Mesendoderm (in vitro differentiated cells): ENCODE measurements at regions not wholly inside any gene's neighbourhood (a gene's known extent, or its start where the extent isn't known, plus 50 kb on each side); places are given as distances from the start of the nearest gene placed in this dataset.
A peak's percentile ranks its signal among the peaks of the same experiment; 100 is the strongest.

ENCODE experiments used
- DNase-seq: peaks from one replicate; pipeline ENCODE4 v3.0.0; 2013
- H2AK5ac ChIP-seq: 2 replicates; pipeline ENCODE4 v1.6.1; 2013; ENCODE audit warnings: low read length, inconsistent platforms
- H2BK120ac ChIP-seq: 2 replicates; pipeline ENCODE4 v1.6.1; 2013; ENCODE audit warnings: low read depth, mild to moderate bottlenecking, low read length, moderate library complexity, mixed read lengths
- H2BK15ac ChIP-seq: replicated peaks from 2 replicates; pipeline ENCODE4 v1.6.1; 2013; ENCODE audit warnings: low read depth, mild to moderate bottlenecking, moderate library complexity
- H2BK5ac ChIP-seq: 2 replicates; pipeline ENCODE4 v1.6.1; 2013; ENCODE audit warnings: low read length, inconsistent platforms
- H3K18ac ChIP-seq: 2 replicates; pipeline ENCODE4 v1.6.1; 2013; ENCODE audit warnings: mild to moderate bottlenecking, low read length, mixed read lengths
- H3K23ac ChIP-seq: one replicate; pipeline ENCODE4 v1.6.1; 2013; ENCODE audit warnings: low read length
- H3K27ac ChIP-seq: 2 replicates; pipeline ENCODE4 v1.5.1; 2013; ENCODE audit warnings: low read depth, mild to moderate bottlenecking, inconsistent platforms, low read length, moderate library complexity
- H3K27me3 ChIP-seq: 2 replicates; pipeline ENCODE4 v1.6.1; 2013; ENCODE audit warnings: low read length, control low read depth, mild to moderate bottlenecking, inconsistent platforms; ENCODE audit not compliant: insufficient read depth, poor library complexity
- H3K36me3 ChIP-seq: 2 replicates; pipeline ENCODE4 v1.6.1; 2013; ENCODE audit warnings: low read length, inconsistent platforms; ENCODE audit not compliant: control insufficient read depth, insufficient read depth
- H3K4ac ChIP-seq: one replicate; pipeline ENCODE4 v1.6.1; 2013; ENCODE audit warnings: low read depth, mild to moderate bottlenecking, low read length, moderate library complexity
- H3K4me1 ChIP-seq: 2 replicates; pipeline ENCODE4 v1.6.1; 2013; ENCODE audit warnings: low read depth, low read length, inconsistent platforms; ENCODE audit not compliant: control insufficient read depth
- H3K4me2 ChIP-seq: 2 replicates; pipeline ENCODE4 v1.6.1; 2013; ENCODE audit warnings: low read length
- H3K4me3 ChIP-seq: 2 replicates; pipeline ENCODE4 v1.5.1; 2013; ENCODE audit warnings: mild to moderate bottlenecking, low read length
- H3K56ac ChIP-seq: one replicate; pipeline ENCODE4 v1.6.1; 2013; ENCODE audit warnings: low read length
- H3K79me1 ChIP-seq: 2 replicates; pipeline ENCODE4 v1.6.1; 2013; ENCODE audit warnings: low read length, inconsistent platforms
- H3K79me2 ChIP-seq: 2 replicates; pipeline ENCODE4 v1.6.1; 2013; ENCODE audit warnings: mild to moderate bottlenecking, low read length; ENCODE audit not compliant: control insufficient read depth, insufficient read depth
- H3K9ac ChIP-seq: 2 replicates; pipeline ENCODE4 v1.6.1; 2013; ENCODE audit warnings: low read length, inconsistent platforms
- H4K5ac ChIP-seq: one replicate; pipeline ENCODE4 v1.6.1; 2013; ENCODE audit warnings: low read length
- H4K8ac ChIP-seq: one replicate; pipeline ENCODE4 v1.6.1; 2013; ENCODE audit warnings: low read depth, mild to moderate bottlenecking, control low read depth, low read length, moderate library complexity
- WGBS: extraction: QIAGEN DNeasy Blood & Tissue Kit; methylation state at CpG from one replicate; pipeline ENCODE4 v1.1.7; 2013; ENCODE audit warnings: low lambda C conversion rate, missing lambda C conversion rate; ENCODE audit not compliant: insufficient coverage; ENCODE audit errors: extremely low coverage; 5-methylcytosine and 5-hydroxymethylcytosine counted together

GRCh38 chr18:38971881-38972280 is 1406.3 kb upstream of the CELF4 start:
- no CpG with 5 or more reads among the region's 7 CpGs for WGBS

DNA sequence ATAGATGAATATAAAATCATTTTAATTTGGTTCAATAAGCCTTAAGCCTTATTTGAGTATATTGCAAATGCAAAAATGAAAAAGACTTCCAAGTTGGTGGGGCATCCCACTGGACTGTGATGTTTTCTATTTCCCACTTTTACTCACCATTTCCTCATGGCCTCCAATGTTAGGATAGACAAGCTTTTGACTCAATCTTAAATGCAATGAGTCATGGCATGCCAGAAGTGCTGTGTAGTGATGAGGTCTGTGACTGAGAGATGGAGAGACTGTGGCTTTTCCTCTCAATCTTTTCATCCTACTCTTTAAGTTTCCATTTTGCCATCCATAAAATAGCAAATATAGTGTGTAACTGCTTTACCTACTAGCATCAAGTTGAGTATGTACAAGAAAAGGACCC is 1401.2 kb upstream of the CELF4 start:
- no peaks in the 10 kb centered on the region for H3K79me1 ChIP-seq

More at GRCh38 chr18:38971881-38972280, 1406.3 kb upstream of the CELF4 start:
- Histone ChIP-seq H3K79me1 (no peaks in the 10 kb centered on the region), H3K23ac (no peak overlapping the region), H2BK120ac (no peak overlapping the region), H2BK15ac (no peak overlapping the region), H3K4me3 (no peak overlapping the region), H3K9ac (no peak overlapping the region), H3K4me2 (no peak overlapping the region), H3K4me1 (no peaks in the 10 kb centered on the region), H3K36me3 (no peaks in the 10 kb centered on the region), H3K27ac (no peak overlapping the region), H3K79me2 (no peaks in the 10 kb centered on the region), H2AK5ac (no peak overlapping the region), H4K5ac (no peak overlapping the region), H3K27me3 (no peaks in the 10 kb centered on the region), H2BK5ac (no peak overlapping the region), H4K8ac (no peak overlapping the region), H3K56ac (no peak overlapping the region), H3K18ac (no peak overlapping the region), H3K4ac (no peak overlapping the region)
- no peak for DNase-seq

DNA sequence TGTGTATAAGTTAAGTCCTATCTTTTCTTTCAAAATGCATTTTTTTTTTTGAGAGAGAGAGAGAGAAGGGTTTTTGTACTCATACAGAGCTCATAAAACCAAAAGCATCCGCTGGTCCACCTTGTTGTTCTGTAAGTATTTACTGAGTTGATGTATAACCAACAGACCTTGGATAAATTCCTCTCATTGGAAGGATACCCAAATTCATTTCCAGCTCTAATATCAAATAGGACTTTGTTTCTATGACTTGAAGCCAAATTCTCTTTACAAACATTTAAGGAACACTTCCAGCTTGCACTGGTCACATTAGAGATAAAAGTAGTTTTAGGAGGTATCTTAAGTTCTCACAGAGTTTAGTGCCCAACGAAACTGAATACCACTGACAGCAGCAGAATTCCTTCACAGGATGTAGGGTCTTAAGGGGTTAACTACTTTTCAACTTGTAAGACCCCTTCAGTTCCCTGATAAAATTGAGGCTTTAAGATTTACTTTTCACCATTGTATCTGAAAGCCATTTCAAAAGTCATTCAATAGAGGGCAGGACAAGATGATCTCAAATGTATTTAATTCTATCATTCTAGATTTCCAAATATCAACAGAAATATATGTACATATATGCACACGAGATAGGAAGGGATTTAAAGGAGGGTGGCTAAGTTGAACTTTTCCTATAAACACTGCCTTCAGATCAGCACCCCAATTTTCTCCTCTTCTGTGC is 1398.5 kb upstream of the CELF4 start:
- no peak overlapping the region for H3K23ac ChIP-seq
- H3K56ac ChIP-seq = no peak overlapping the region
- no CpG with 5 or more reads among the region's 3 CpGs for WGBS
- no peak overlapping the region for H2BK120ac ChIP-seq
- no peak overlapping the region for H2AK5ac ChIP-seq
- no peak overlapping the region for H3K4ac ChIP-seq
- no peak overlapping the region for H2BK15ac ChIP-seq
- H3K4me1 ChIP-seq = no peaks in the 10 kb centered on the region
- H3K36me3 ChIP-seq = no peaks in the 10 kb centered on the region
- no peak overlapping the region for H4K5ac ChIP-seq
- H3K27me3 ChIP-seq = no peaks in the 10 kb centered on the region
- no peak for DNase-seq
- no peak overlapping the region for H4K8ac ChIP-seq
- no peaks in the 10 kb centered on the region for H3K79me2 ChIP-seq
- no peaks in the 10 kb centered on the region for H3K79me1 ChIP-seq
- H3K4me2 ChIP-seq = no peak overlapping the region
- no peak overlapping the region for H3K18ac ChIP-seq
- no peak overlapping the region for H2BK5ac ChIP-seq
- no peak overlapping the region for H3K27ac ChIP-seq
- no peak overlapping the region for H3K4me3 ChIP-seq
- H3K9ac ChIP-seq = no peak overlapping the region

More for the DNA sequence above, 1401.2 kb upstream of the CELF4 start:
- Histone ChIP-seq H2BK15ac (no peak overlapping the region), H3K79me2 (no peaks in the 10 kb centered on the region), H3K27me3 (no peaks in the 10 kb centered on the region), H2BK5ac (no peak overlapping the region), H3K18ac (no peak overlapping the region), H3K9ac (no peak overlapping the region), H3K27ac (no peak overlapping the region), H3K4me1 (no peaks in the 10 kb centered on the region), H3K56ac (no peak overlapping the region), H2AK5ac (no peak overlapping the region), H3K23ac (no peak overlapping the region), H3K4me2 (no peak overlapping the region), H4K5ac (no peak overlapping the region), H4K8ac (no peak overlapping the region), H2BK120ac (no peak overlapping the region), H3K4me3 (no peak overlapping the region), H3K4ac (no peak overlapping the region), H3K36me3 (no peaks in the 10 kb centered on the region)
- no peak for DNase-seq

DNA sequence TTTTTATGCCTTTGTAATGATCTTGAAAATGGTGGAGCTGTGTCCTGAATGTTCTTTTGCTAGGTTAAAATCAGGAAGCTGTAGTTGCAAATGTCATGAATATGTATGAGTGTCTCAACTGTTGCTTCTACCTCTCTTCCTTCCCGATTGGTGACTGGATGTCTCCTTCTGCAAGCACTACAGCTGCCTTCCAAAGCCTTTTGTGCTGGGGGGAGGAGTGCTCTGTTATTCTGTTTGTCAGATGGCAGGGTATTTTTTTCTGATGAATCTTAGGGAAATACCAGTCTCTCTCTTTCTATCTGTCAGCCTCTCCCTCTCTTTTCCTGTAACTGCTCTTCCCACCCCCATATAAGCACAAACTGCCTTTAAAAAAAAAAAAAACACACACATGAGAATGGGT is 1396.3 kb upstream of the CELF4 start:
- Histone ChIP-seq H3K79me1 (no peaks in the 10 kb centered on the region), H3K56ac (no peak overlapping the region), H4K8ac (no peak overlapping the region), H3K9ac (no peak overlapping the region), H3K27me3 (no peaks in the 10 kb centered on the region), H2BK5ac (no peak overlapping the region), H3K27ac (no peak overlapping the region), H3K4me1 (no peaks in the 10 kb centered on the region), H3K79me2 (no peaks in the 10 kb centered on the region), H3K4me3 (no peak overlapping the region), H3K18ac (no peak overlapping the region), H2AK5ac (no peak overlapping the region), H2BK15ac (no peak overlapping the region), H3K4me2 (no peak overlapping the region), H3K23ac (no peak overlapping the region), H2BK120ac (no peak overlapping the region), H3K36me3 (no peaks in the 10 kb centered on the region), H4K5ac (no peak overlapping the region), H3K4ac (no peak overlapping the region)
- DNase-seq = peak; percentile 14
- WGBS = no CpG with 5 or more reads among the region's 1 CpG

GRCh38 chr18:38957736-38958135 is 1392.1 kb upstream of the CELF4 start:
- no peak overlapping the region for H3K23ac ChIP-seq
- no peak overlapping the region for H3K56ac ChIP-seq
- H3K4me1 ChIP-seq = no peaks in the 10 kb centered on the region
- H3K79me2 ChIP-seq = no peaks in the 10 kb centered on the region
- no peak overlapping the region for H4K8ac ChIP-seq
- H4K5ac ChIP-seq = no peak overlapping the region
- H2AK5ac ChIP-seq = no peak overlapping the region
- no peak overlapping the region for H3K4ac ChIP-seq
- no peaks in the 10 kb centered on the region for H3K79me1 ChIP-seq
- no peak overlapping the region for H2BK15ac ChIP-seq
- no peak overlapping the region for H2BK120ac ChIP-seq
- DNase-seq = no peak
- H3K27me3 ChIP-seq = no peaks in the 10 kb centered on the region
- WGBS = no CpG with 5 or more reads among the region's 1 CpG
- H3K9ac ChIP-seq = no peak overlapping the region
- H3K27ac ChIP-seq = no peak overlapping the region
- H3K4me3 ChIP-seq = no peak overlapping the region
- no peak overlapping the region for H3K18ac ChIP-seq
- no peaks in the 10 kb centered on the region for H3K36me3 ChIP-seq
- H2BK5ac ChIP-seq = no peak overlapping the region
- H3K4me2 ChIP-seq = no peak overlapping the region

DNA sequence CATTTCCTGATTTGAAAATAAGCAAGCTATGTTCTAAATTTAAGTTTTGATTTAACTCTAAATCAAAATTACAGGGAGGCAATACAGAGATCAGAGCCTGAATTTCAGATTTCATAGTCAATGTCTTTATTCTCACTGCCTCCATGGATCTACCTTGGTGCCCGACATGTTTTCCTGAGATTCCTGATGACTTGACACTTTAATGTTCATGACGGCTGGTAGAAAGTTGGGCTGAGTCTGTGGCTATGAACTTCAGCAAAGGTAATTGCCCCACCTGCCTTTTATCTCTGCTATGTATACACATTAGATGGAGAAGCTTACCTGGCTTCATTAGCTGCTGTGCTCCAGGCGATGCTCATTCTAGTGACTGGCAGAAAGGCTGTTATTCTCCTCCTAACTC is 1390.5 kb upstream of the CELF4 start:
- H4K8ac ChIP-seq = no peak overlapping the region
- no peak overlapping the region for H3K23ac ChIP-seq
- H3K27me3 ChIP-seq = no peaks in the 10 kb centered on the region
- H3K79me2 ChIP-seq = no peaks in the 10 kb centered on the region
- H3K4me2 ChIP-seq = no peak overlapping the region
- H3K4me1 ChIP-seq = no peaks in the 10 kb centered on the region
- no peak overlapping the region for H2BK15ac ChIP-seq
- no peak overlapping the region for H3K9ac ChIP-seq
- no peak overlapping the region for H3K18ac ChIP-seq
- no peak for DNase-seq
- H3K27ac ChIP-seq = no peak overlapping the region
- H3K36me3 ChIP-seq = no peaks in the 10 kb centered on the region
- no peak overlapping the region for H3K4ac ChIP-seq
- H3K56ac ChIP-seq = no peak overlapping the region
- H3K4me3 ChIP-seq = no peak overlapping the region
- WGBS = no CpG with 5 or more reads among the region's 3 CpGs
- no peak overlapping the region for H2AK5ac ChIP-seq
- H2BK5ac ChIP-seq = no peak overlapping the region
- no peak overlapping the region for H4K5ac ChIP-seq
- no peak overlapping the region for H2BK120ac ChIP-seq
- no peaks in the 10 kb centered on the region for H3K79me1 ChIP-seq
